ENCODE measurements at regions not wholly inside any gene's neighbourhood (a gene's known extent, or its start where the extent isn't known, plus 50 kb on each side); places are given as distances from the start of the nearest gene placed in this dataset.
"Not testable (repeated sequence)": the region's sequence is repeated elsewhere in the genome, so short reads cannot be mapped to it uniquely, and the experiment has no call there.

- not testable (repeated sequence) for DNase-seq (ENCODE audit: low read depth)
Observed at GRCh38 chr5:96319981-96320739, 112.9 kb downstream of the PCSK1 start.

- no peak for DNase-seq (ENCODE audit: low read depth)
Observed at GRCh38 chr5:96318569-96319110, 114.4 kb downstream of the PCSK1 start.

- no peak for DNase-seq (ENCODE audit: low read depth)
Observed at GRCh38 chr5:96317945-96318344, 115.1 kb downstream of the PCSK1 start.

- no peak for DNase-seq (ENCODE audit: low read depth)
Observed at GRCh38 chr5:96316487-96316886, 116.6 kb downstream of the PCSK1 start.

GRCh38 chr5:96316017-96316416, 117.0 kb downstream of the PCSK1 start:
- DNase-seq (ENCODE audit: low read depth): no peak

- no peak for DNase-seq (ENCODE audit: low read depth)
Observed at GRCh38 chr5:96315431-96315830, 117.6 kb downstream of the PCSK1 start.

GRCh38 chr5:96312383-96312782, 120.7 kb downstream of the PCSK1 start:
- no peak for DNase-seq (ENCODE audit: low read depth)

GRCh38 chr5:96307047-96307446, 126.0 kb downstream of the PCSK1 start:
- DNase-seq (ENCODE audit: low read depth): not testable (repeated sequence)

- DNase-seq (ENCODE audit: low read depth): no peak
Observed at GRCh38 chr5:96302174-96302738, 130.8 kb downstream of the PCSK1 start.

GRCh38 chr5:96300976-96301375, 132.1 kb downstream of the PCSK1 start:
- DNase-seq (ENCODE audit: low read depth): no peak

- no peak for DNase-seq (ENCODE audit: low read depth)
Observed at GRCh38 chr5:96297867-96298266, 135.2 kb downstream of the PCSK1 start.

- no peak for DNase-seq (ENCODE audit: low read depth)
Observed at GRCh38 chr5:96297290-96297689, 135.8 kb downstream of the PCSK1 start.

GRCh38 chr5:96294884-96295202, 138.2 kb downstream of the PCSK1 start:
- DNase-seq (ENCODE audit: low read depth): no peak

GRCh38 chr5:96293966-96294883, 138.8 kb downstream of the PCSK1 start:
- no peak for DNase-seq (ENCODE audit: low read depth)

- no peak for DNase-seq (ENCODE audit: low read depth)
Observed at GRCh38 chr5:96292582-96293247, 140.3 kb downstream of the PCSK1 start.

GRCh38 chr5:96289287-96289686, 143.8 kb downstream of the PCSK1 start:
- DNase-seq (ENCODE audit: low read depth): not testable (repeated sequence)

GRCh38 chr5:96288845-96289185, 144.2 kb downstream of the PCSK1 start:
- no peak for DNase-seq (ENCODE audit: low read depth)

GRCh38 chr5:96288166-96288844, 144.7 kb downstream of the PCSK1 start:
- no peak for DNase-seq (ENCODE audit: low read depth)

- DNase-seq (ENCODE audit: low read depth): no peak
Observed at GRCh38 chr5:96287136-96287535, 145.9 kb downstream of the PCSK1 start.

GRCh38 chr5:96285823-96286222, 147.2 kb downstream of the PCSK1 start:
- no peak for DNase-seq (ENCODE audit: low read depth)

- DNase-seq (ENCODE audit: low read depth): no peak
Observed at GRCh38 chr5:96284727-96285389, 148.2 kb downstream of the PCSK1 start.

Data from forelimb muscle (tissue), 1 donor.